Lower lobe of right lung (tissue), 2 donors: ENCODE measurements at regions not wholly inside any gene's neighbourhood (a gene's known extent, or its start where the extent isn't known, plus 50 kb on each side); places are given as distances from the start of the nearest gene placed in this dataset.

ENCODE experiments used
- ATAC-seq, 2 donors: fragments of 200-7000 bp; cut with Tn5 transposase; one replicate each; pipeline ENCODE4 v1.9.1; 2020 to 2022; ENCODE audit warnings: mild to moderate bottlenecking in 2 of 2, moderate library complexity in 2 of 2
- DNase-seq: peaks from one replicate; pipeline ENCODE4 v3.0.0-alpha.2; 2020
- H3K27ac ChIP-seq: fragments of 200-600 bp; one replicate; pipeline ENCODE4 v1.8.0; 2022
- H3K27me3 ChIP-seq: fragments of 200-600 bp; one replicate; pipeline ENCODE4 v1.8.0; 2022; ENCODE audit warnings: low read depth
- H3K36me3 ChIP-seq: fragments of 200-600 bp; one replicate; pipeline ENCODE4 v1.8.0; 2022; ENCODE audit warnings: mild to moderate bottlenecking
- H3K4me1 ChIP-seq: fragments of 200-600 bp; one replicate; pipeline ENCODE4 v1.8.0; 2022
- H3K4me3 ChIP-seq: fragments of 200-600 bp; one replicate; pipeline ENCODE4 v1.8.0; 2022; ENCODE audit warnings: mild to moderate bottlenecking
- H3K9me3 ChIP-seq: fragments of 200-600 bp; one replicate; pipeline ENCODE4 v1.8.0; 2022
- intact Hi-C: fragments of 100-400 bp; cut with DNase I; formaldehyde crosslinking; loops from one replicate; pipeline ENCODE4 v1.11.0; 2022
- TF ChIP-seq, protein P1 (sequence below): fragments of 200-600 bp; IDR thresholded peaks from one replicate; pipeline ENCODE4 v1.8.0; 2022; ENCODE audit warnings: antibody characterized with exemption, mild to moderate bottlenecking
- donor health status: DM: no; HTN: yes; CAD: no; lungs with severe emphysema.

DNA sequence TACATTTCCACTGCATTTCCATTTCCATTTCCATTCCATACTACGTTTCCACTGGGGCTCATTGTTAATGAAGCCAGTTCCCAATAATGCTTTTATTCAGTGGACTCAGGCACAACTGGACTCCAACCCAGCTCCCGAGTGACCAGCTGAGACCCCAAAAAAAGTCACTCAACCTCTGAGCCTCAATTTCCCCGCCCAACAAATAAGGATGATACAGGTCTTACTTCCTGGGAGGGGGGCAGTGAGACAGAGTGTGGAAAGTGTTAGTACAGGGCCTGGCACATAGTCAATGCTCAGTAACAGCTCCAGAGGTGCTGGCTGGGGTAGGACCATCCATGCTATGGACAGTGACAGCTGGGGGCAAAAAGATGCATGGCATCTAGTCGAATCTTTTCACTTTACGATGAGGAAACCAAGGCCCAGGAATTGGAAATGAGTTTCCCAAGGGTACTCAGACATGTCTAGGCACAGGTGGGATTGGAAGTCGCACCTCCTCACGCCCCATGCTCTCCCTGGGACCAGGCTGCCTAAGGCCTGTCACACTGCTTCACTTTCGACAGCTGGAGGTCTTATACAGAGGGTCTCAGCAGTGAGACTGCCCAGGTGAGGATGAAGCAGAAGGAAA lies 226.5 kb downstream of the ANAPC1 start:
- no peak for ATAC-seq
- no peak for DNase-seq
- H3K4me3 ChIP-seq, result no peak overlapping the region
- no peaks in the 10 kb centered on the region for H3K27me3 ChIP-seq
- peaks cover 30% of the 10 kb centered on the region for H3K4me1 ChIP-seq
- no peaks in the 10 kb centered on the region for H3K36me3 ChIP-seq
- no peaks in the 10 kb centered on the region for H3K9me3 ChIP-seq
- H3K27ac ChIP-seq, result no peak overlapping the region
- intact Hi-C loops, result no loop called here
- TF ChIP-seq, protein P1, sequence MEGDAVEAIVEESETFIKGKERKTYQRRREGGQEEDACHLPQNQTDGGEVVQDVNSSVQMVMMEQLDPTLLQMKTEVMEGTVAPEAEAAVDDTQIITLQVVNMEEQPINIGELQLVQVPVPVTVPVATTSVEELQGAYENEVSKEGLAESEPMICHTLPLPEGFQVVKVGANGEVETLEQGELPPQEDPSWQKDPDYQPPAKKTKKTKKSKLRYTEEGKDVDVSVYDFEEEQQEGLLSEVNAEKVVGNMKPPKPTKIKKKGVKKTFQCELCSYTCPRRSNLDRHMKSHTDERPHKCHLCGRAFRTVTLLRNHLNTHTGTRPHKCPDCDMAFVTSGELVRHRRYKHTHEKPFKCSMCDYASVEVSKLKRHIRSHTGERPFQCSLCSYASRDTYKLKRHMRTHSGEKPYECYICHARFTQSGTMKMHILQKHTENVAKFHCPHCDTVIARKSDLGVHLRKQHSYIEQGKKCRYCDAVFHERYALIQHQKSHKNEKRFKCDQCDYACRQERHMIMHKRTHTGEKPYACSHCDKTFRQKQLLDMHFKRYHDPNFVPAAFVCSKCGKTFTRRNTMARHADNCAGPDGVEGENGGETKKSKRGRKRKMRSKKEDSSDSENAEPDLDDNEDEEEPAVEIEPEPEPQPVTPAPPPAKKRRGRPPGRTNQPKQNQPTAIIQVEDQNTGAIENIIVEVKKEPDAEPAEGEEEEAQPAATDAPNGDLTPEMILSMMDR, result no peak

DNA sequence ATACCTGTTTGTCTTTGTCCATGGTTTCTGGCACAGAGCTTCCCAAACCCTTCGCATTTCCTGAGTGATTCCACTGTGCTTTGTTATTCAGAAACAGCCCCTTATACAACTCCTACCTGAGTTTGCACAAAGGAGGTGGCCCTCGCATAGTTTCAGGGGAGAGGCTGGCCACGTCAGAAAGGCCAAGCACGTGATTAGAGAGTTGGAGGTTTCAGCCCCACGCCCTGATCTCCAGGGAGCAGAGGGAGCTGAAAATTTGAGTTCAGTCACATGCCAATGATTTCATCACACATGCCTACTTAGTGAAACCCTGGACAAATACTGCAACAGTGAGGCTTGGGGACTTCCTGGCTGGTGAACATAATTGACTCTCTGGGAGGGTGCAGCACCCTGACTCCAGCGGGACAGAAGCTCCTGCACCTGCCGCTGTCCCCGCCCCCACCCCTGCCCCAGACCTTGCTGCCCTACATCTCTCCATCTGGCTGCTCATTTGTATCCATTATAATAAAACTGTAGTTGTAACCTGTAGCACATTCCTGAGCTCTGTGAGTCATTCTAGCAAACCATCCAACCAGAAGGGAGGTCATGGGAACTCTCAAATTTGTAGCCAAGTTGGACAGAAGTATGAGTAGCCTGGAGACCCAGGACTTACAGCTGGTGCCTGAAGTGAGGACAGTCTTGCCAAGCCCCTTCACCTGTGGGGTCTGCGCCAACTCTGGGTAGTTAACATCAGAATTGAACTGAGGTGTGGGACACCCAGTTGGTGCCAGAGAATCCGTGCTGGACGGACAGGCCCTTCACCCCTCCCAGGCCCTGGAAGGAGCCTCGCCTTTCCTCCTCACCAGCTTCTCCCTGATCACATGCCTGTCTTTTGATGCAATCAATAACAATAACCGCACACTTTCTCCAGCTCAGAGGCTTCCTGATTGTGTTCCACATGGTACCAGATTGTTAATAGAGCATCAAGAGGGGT lies 224.3 kb downstream of the ANAPC1 start:
- ATAC-seq, result peak; percentile 93 to 96
- peak; percentile 89 for DNase-seq
- intact Hi-C loops, result no loop called here
- no peaks in the 10 kb centered on the region for H3K27me3 ChIP-seq
- H3K9me3 ChIP-seq, result no peaks in the 10 kb centered on the region
- no peak overlapping the region for H3K4me3 ChIP-seq
- TF ChIP-seq, protein P1, result no peak
- peak overlapping the region; percentile 82 for H3K27ac ChIP-seq
- no peaks in the 10 kb centered on the region for H3K36me3 ChIP-seq
- peaks cover 39% of the 10 kb centered on the region for H3K4me1 ChIP-seq

DNA sequence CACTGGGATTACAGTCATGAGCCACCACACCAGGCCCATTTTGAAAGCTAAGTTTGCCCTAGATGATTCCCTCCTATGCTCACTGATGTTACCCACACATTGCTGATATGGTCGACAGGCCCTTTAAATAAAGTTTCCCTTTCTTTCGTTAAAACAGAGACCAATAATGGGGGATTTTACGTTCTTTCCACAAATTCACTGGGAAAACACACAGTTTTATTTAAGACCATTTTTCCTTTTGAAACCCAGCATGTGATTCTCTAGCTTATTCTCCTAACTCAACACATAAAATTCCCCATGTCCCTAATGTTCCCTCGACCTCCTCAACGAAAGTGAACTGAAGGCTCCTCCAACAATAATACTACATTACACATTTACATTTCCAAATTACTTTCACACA lies 223.2 kb downstream of the ANAPC1 start:
- TF ChIP-seq, protein P1, result no peak
- Histone ChIP-seq H3K4me3 (no peak overlapping the region), H3K9me3 (no peaks in the 10 kb centered on the region), H3K36me3 (no peaks in the 10 kb centered on the region), H3K4me1 (peaks cover 39% of the 10 kb centered on the region), H3K27ac (no peak overlapping the region), H3K27me3 (no peaks in the 10 kb centered on the region)
- intact Hi-C loops, result no loop called here
- ATAC-seq (no peak), DNase-seq (no peak)

DNA sequence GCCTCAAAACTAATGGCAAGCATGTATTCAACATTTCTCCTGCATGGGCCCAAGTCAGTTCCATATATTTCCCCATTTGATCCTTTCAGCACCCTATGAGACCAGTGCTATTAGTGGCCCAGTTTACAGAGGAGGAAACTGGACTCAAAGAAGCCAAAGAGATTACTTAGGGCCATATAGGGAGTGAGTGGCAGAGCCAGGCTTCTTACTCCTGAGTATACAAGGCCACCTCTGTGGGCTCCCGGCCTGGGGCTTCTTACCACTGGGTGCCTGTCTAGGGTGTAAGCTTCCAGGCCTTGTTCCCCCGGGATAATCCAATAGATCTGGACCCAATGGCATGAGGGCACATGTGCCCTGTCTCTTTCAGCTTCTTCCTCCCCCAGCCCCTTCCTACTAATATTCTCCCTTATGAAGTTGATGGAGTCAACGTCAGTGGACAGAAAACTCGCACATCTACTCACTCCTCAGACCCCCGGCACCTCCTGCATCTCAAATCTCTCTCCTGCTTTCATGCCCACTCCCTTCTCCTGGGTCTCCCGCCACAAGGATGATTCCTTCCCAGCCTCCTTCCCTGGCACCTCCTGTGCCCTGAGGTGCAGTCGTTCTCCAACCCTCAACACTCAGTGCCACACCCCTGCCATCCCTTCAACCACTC lies 222.6 kb downstream of the ANAPC1 start:
- ATAC-seq (no peak), DNase-seq (no peak)
- TF ChIP-seq, protein P1, result no peak
- intact Hi-C loops, result no loop called here
- H3K27me3 ChIP-seq, result no peaks in the 10 kb centered on the region
- no peak overlapping the region for H3K27ac ChIP-seq
- H3K36me3 ChIP-seq, result no peaks in the 10 kb centered on the region
- H3K4me1 ChIP-seq, result peaks cover 39% of the 10 kb centered on the region
- no peaks in the 10 kb centered on the region for H3K9me3 ChIP-seq
- H3K4me3 ChIP-seq, result no peak overlapping the region

DNA sequence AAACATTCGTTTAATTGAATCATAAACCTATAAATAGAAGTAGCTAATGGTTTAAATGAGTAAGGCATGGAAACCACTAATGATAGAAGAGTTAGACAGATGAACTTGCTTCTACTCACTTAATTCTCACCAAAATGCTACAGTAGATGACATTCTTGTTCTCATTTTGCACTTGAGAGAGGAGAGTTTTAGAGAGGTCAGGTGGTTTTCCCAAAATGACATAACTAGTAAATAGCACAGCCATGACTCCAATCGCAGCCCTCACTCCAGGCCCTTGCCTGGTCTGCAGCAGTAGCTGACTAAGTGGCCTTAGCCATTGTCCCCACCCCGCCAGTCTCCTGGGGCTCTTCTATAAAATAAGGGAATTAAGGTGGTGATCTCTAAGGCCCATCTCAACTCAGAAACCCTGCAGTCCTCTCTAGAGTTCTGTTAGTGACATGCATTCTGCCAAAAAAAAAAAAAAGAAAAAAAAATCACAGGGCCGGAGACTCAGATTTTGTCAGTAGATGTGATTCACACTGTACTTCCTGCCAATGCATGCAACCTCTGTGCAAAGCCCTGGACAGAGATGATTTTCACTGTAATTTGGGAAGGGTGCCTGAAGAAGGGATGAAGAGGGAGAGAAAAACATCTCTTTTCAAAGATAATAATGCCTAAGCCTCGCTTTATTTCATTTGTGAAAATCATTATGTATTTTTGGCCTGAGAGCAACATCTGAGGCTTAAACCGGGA lies 221.8 kb downstream of the ANAPC1 start:
- no peak for DNase-seq
- Histone ChIP-seq H3K4me3 (no peak overlapping the region), H3K4me1 (peaks cover 40% of the 10 kb centered on the region), H3K9me3 (no peaks in the 10 kb centered on the region), H3K27me3 (no peaks in the 10 kb centered on the region), H3K27ac (no peak overlapping the region), H3K36me3 (no peaks in the 10 kb centered on the region)
- TF ChIP-seq, protein P1, result no peak
- ATAC-seq, result no peak
- intact Hi-C loops, result no loop called here
